ENCODE measurements at regions not wholly inside any gene's neighbourhood (a gene's known extent, or its start where the extent isn't known, plus 50 kb on each side); places are given as distances from the start of the nearest gene placed in this dataset.
"Not testable (repeated sequence)": the region's sequence is repeated elsewhere in the genome, so short reads cannot be mapped to it uniquely, and the experiment has no call there.

DNA sequence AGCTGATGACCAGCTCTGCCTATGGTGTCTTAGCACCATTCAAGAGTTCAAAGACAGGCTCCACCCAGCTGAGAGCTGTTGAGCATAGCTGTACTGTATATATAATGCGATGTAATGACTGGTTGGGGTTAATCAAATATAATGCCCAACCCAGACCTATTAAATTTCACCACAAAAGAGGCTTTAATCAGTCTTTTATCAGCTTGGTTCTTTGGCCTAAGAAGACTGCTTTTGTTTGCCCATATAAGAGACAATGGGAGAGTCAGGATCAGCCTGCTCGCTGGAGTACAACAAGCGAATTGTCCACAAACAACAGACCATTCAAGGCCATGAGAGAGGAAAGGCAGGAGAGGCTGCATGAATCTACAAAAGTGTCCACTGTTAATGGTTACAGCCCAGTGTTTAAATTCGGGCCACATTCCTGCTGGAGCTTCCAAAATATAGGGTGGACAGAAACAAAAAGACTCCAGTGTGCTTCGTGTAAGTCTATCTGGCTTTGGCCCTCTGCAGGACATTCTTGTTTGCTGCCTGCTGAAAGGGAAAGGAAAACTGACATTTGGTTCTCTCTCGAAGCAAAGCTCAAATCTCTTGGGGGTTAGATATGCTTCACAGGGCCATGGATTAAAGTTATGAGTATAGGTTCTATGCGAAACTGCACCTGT, 109.2 kb upstream of the FOXN2 start:
- no peaks in the 10 kb centered on the region for H3K36me3 ChIP-seq
- no peaks in the 10 kb centered on the region for H3K9me3 ChIP-seq
- no peaks in the 10 kb centered on the region for H3K27me3 ChIP-seq
- H3K27ac ChIP-seq, result peak overlapping the region in 1 of 10 donors; percentile 53
- ATAC-seq (peak in 3 of 8 donors; percentile 16 to 34 (median 29)), DNase-seq (no peak)
- H3K4me3 ChIP-seq, result no peak overlapping the region
- H3K4me1 ChIP-seq, result peaks cover 0 to 45% (median 8%) of the 10 kb centered on the region in 9 donors
- intact Hi-C loops (cut with DNase I), result no loop called here
- 76 to 81% methylated on average over 7 of the region's 7 CpGs for WGBS, 2 donors
- TF ChIP-seq, protein P1, sequence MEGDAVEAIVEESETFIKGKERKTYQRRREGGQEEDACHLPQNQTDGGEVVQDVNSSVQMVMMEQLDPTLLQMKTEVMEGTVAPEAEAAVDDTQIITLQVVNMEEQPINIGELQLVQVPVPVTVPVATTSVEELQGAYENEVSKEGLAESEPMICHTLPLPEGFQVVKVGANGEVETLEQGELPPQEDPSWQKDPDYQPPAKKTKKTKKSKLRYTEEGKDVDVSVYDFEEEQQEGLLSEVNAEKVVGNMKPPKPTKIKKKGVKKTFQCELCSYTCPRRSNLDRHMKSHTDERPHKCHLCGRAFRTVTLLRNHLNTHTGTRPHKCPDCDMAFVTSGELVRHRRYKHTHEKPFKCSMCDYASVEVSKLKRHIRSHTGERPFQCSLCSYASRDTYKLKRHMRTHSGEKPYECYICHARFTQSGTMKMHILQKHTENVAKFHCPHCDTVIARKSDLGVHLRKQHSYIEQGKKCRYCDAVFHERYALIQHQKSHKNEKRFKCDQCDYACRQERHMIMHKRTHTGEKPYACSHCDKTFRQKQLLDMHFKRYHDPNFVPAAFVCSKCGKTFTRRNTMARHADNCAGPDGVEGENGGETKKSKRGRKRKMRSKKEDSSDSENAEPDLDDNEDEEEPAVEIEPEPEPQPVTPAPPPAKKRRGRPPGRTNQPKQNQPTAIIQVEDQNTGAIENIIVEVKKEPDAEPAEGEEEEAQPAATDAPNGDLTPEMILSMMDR (IDR thresholded peaks at IDR 0.05), result peak in 1 of 9 donors; percentile 26

DNA sequence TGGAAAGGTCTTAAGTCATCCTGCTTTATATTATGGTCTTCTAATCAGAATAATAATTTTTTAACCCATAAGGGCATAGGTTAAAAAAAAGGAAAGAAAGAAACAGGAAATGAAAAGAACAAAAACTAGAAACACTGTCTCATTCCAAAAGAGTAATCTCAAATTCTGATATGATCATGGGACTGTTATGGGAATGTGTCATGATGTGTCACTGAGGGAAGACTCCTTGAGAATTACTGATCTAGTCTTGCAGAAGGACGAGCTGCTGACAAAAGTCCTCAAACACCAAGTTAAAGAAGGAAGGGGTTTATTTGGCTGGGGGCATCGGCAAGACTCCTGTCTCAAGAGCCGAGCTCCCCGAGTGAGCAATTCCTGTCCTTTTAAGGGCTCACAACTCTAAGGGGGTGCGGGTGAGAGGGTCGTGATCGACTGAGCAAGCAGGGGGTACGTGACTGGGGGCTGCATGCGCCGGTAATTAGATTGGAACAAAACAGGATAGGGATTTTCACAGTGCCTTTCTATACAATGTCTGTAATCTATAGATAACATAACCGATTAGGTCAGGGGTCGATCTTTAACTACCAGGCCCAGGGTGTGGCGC, 108.3 kb upstream of the FOXN2 start:
- H3K36me3 ChIP-seq; H3K27me3 ChIP-seq; DNase-seq; ATAC-seq; H3K9me3 ChIP-seq; intact Hi-C loops (cut with DNase I); H3K4me3 ChIP-seq: not testable (repeated sequence)
- Histone ChIP-seq H3K27ac (peak overlapping the region in 1 of 10 donors; percentile 53), H3K4me1 (peaks cover 0 to 45% (median 8%) of the 10 kb centered on the region in 9 donors)
- 88 to 94% methylated on average over 11 to 12 of the region's 13 CpGs for WGBS, 2 donors

GRCh38 chr2:48207201-48207641, 107.3 kb upstream of the FOXN2 start:
- Histone ChIP-seq H3K27ac (no peak overlapping the region), H3K4me3 (no peak overlapping the region), H3K4me1 (peaks cover 0 to 45% (median 8%) of the 10 kb centered on the region in 9 donors), H3K36me3 (no peaks in the 10 kb centered on the region), H3K27me3 (no peaks in the 10 kb centered on the region), H3K9me3 (no peaks in the 10 kb centered on the region)
- DNase-seq (no peak), ATAC-seq (no peak)
- intact Hi-C loops (cut with DNase I), result no loop called here
- TF ChIP-seq, protein P1 (IDR thresholded peaks at IDR 0.05), result no peak
- 71 to 80% methylated on average over 5 of the region's 5 CpGs for WGBS, 2 donors

- peak overlapping the region in 1 of 10 donors; percentile 15 for H3K27ac ChIP-seq
- WGBS, 2 donors, result 77 to 88% methylated on average over 3 of the region's 3 CpGs
- intact Hi-C loops (cut with DNase I), result no loop called here
- peaks cover 0 to 45% (median 8%) of the 10 kb centered on the region in 9 donors for H3K4me1 ChIP-seq
- no peak overlapping the region for H3K4me3 ChIP-seq
- H3K27me3 ChIP-seq, result no peaks in the 10 kb centered on the region
- ATAC-seq (no peak), DNase-seq (no peak)
- H3K9me3 ChIP-seq, result no peaks in the 10 kb centered on the region
- TF ChIP-seq, protein P1 (IDR thresholded peaks at IDR 0.05), result no peak
- H3K36me3 ChIP-seq, result no peaks in the 10 kb centered on the region
Observed at GRCh38 chr2:48207851-48208250, 106.6 kb upstream of the FOXN2 start.

Data from heart right ventricle (tissue), 16 donors.